ENCODE measurements at regions not wholly inside any gene's neighbourhood (a gene's known extent, or its start where the extent isn't known, plus 50 kb on each side); places are given as distances from the start of the nearest gene placed in this dataset.
"Not testable (repeated sequence)": the region's sequence is repeated elsewhere in the genome, so short reads cannot be mapped to it uniquely, and the experiment has no call there.

GRCh38 chr6:156688620-156688971 is 88.6 kb upstream of the ARID1B start:
- Histone ChIP-seq H3K4me1 (ENCODE audit: control insufficient read depth, insufficient read depth, low read length, unreplicated experiment) (peaks cover 8% of the 10 kb centered on the region), H3K79me2 (ENCODE audit: control insufficient read depth, insufficient read depth, low read length, unreplicated experiment) (no peaks in the 10 kb centered on the region), H3K27me3 (ENCODE audit: insufficient read depth, low read length) (no peaks in the 10 kb centered on the region), H3K36me3 (ENCODE audit: insufficient read depth, low read length) (no peaks in the 10 kb centered on the region), H3K4me3 (ENCODE audit: low read depth, low read length) (no peak overlapping the region; the same call in 1 of the 2 replicates), H2AFZ (ENCODE audit: low read length, unreplicated experiment) (no peak overlapping the region), H3K27ac (ENCODE audit: low read depth, low read length) (no peak overlapping the region)

- H3K27me3 ChIP-seq (ENCODE audit: insufficient read depth, low read length): no peaks in the 10 kb centered on the region
- H3K79me2 ChIP-seq (ENCODE audit: control insufficient read depth, insufficient read depth, low read length, unreplicated experiment): no peaks in the 10 kb centered on the region
- peak overlapping the region; percentile 53; the same call in 1 of the 2 replicates for H3K27ac ChIP-seq (ENCODE audit: low read depth, low read length)
- peak overlapping the region; percentile 92 for H3K4me3 ChIP-seq (ENCODE audit: low read depth, low read length)
- no peaks in the 10 kb centered on the region for H3K36me3 ChIP-seq (ENCODE audit: insufficient read depth, low read length)
- peaks cover 8% of the 10 kb centered on the region for H3K4me1 ChIP-seq (ENCODE audit: control insufficient read depth, insufficient read depth, low read length, unreplicated experiment)
- H2AFZ ChIP-seq (ENCODE audit: low read length, unreplicated experiment): peak overlapping the region; percentile 85
Observed at GRCh38 chr6:156687789-156688619, 89.2 kb upstream of the ARID1B start.

GRCh38 chr6:156686995-156687788 is 90.0 kb upstream of the ARID1B start:
- Histone ChIP-seq H3K27me3 (ENCODE audit: insufficient read depth, low read length) (0 out of 2 replicates have a peak, but pooled peaks cover 2% of the 10 kb centered on the region), H3K36me3 (ENCODE audit: insufficient read depth, low read length) (no peaks in the 10 kb centered on the region), H2AFZ (ENCODE audit: low read length, unreplicated experiment) (peak overlapping the region; percentile 98), H3K79me2 (ENCODE audit: control insufficient read depth, insufficient read depth, low read length, unreplicated experiment) (no peaks in the 10 kb centered on the region), H3K4me3 (ENCODE audit: low read depth, low read length) (peak overlapping the region; percentile 95), H3K27ac (ENCODE audit: low read depth, low read length) (peak overlapping the region; percentile 96), H3K4me1 (ENCODE audit: control insufficient read depth, insufficient read depth, low read length, unreplicated experiment) (peaks cover 8% of the 10 kb centered on the region)

GRCh38 chr6:156686301-156686994 is 90.7 kb upstream of the ARID1B start:
- Histone ChIP-seq H3K27me3 (ENCODE audit: insufficient read depth, low read length) (peaks cover 8% of the 10 kb centered on the region), H2AFZ (ENCODE audit: low read length, unreplicated experiment) (peak overlapping the region; percentile 98), H3K4me1 (ENCODE audit: control insufficient read depth, insufficient read depth, low read length, unreplicated experiment) (peaks cover 8% of the 10 kb centered on the region), H3K4me3 (ENCODE audit: low read depth, low read length) (peak overlapping the region; percentile 95), H3K36me3 (ENCODE audit: insufficient read depth, low read length) (no peaks in the 10 kb centered on the region), H3K79me2 (ENCODE audit: control insufficient read depth, insufficient read depth, low read length, unreplicated experiment) (no peaks in the 10 kb centered on the region), H3K27ac (ENCODE audit: low read depth, low read length) (peak overlapping the region; percentile 96)

- Histone ChIP-seq H3K79me2 (ENCODE audit: control insufficient read depth, insufficient read depth, low read length, unreplicated experiment) (no peaks in the 10 kb centered on the region), H3K4me3 (ENCODE audit: low read depth, low read length) (peak overlapping the region; percentile 95), H3K27me3 (ENCODE audit: insufficient read depth, low read length) (peaks cover 11% of the 10 kb centered on the region), H3K27ac (ENCODE audit: low read depth, low read length) (peak overlapping the region; percentile 96; the same call in 1 of the 2 replicates), H3K4me1 (ENCODE audit: control insufficient read depth, insufficient read depth, low read length, unreplicated experiment) (peaks cover 8% of the 10 kb centered on the region), H3K36me3 (ENCODE audit: insufficient read depth, low read length) (no peaks in the 10 kb centered on the region), H2AFZ (ENCODE audit: low read length, unreplicated experiment) (peak overlapping the region; percentile 98)
Observed at GRCh38 chr6:156685823-156686222, 91.4 kb upstream of the ARID1B start.

GRCh38 chr6:156683821-156684220 is 93.4 kb upstream of the ARID1B start:
- Histone ChIP-seq H2AFZ (ENCODE audit: low read length, unreplicated experiment) (no peak overlapping the region), H3K27ac (ENCODE audit: low read depth, low read length) (no peak overlapping the region), H3K79me2 (ENCODE audit: control insufficient read depth, insufficient read depth, low read length, unreplicated experiment) (no peaks in the 10 kb centered on the region), H3K27me3 (ENCODE audit: insufficient read depth, low read length) (peaks cover 24% of the 10 kb centered on the region), H3K4me1 (ENCODE audit: control insufficient read depth, insufficient read depth, low read length, unreplicated experiment) (peaks cover 8% of the 10 kb centered on the region), H3K4me3 (ENCODE audit: low read depth, low read length) (no peak overlapping the region), H3K36me3 (ENCODE audit: insufficient read depth, low read length) (no peaks in the 10 kb centered on the region)

- Histone ChIP-seq H3K79me2 (ENCODE audit: control insufficient read depth, insufficient read depth, low read length, unreplicated experiment) (no peaks in the 10 kb centered on the region), H3K27ac (ENCODE audit: low read depth, low read length) (no peak overlapping the region), H3K4me1 (ENCODE audit: control insufficient read depth, insufficient read depth, low read length, unreplicated experiment) (no peaks in the 10 kb centered on the region), H3K36me3 (ENCODE audit: insufficient read depth, low read length) (no peaks in the 10 kb centered on the region), H2AFZ (ENCODE audit: low read length, unreplicated experiment) (no peak overlapping the region), H3K4me3 (ENCODE audit: low read depth, low read length) (no peak overlapping the region), H3K27me3 (ENCODE audit: insufficient read depth, low read length) (peaks cover 34% of the 10 kb centered on the region)
Observed at GRCh38 chr6:156676721-156677120, 100.5 kb upstream of the ARID1B start.

- Histone ChIP-seq H3K27me3 (ENCODE audit: insufficient read depth, low read length) (peaks cover 19% of the 10 kb centered on the region; the same call in 1 of the 2 replicates), H3K36me3 (ENCODE audit: insufficient read depth, low read length) (no peaks in the 10 kb centered on the region), H3K4me3 (ENCODE audit: low read depth, low read length) (no peak overlapping the region), H3K27ac (ENCODE audit: low read depth, low read length) (no peak overlapping the region), H3K79me2 (ENCODE audit: control insufficient read depth, insufficient read depth, low read length, unreplicated experiment) (no peaks in the 10 kb centered on the region), H3K4me1 (ENCODE audit: control insufficient read depth, insufficient read depth, low read length, unreplicated experiment) (no peaks in the 10 kb centered on the region), H2AFZ (ENCODE audit: low read length, unreplicated experiment) (no peak overlapping the region)
Observed at GRCh38 chr6:156674197-156674596, 103.0 kb upstream of the ARID1B start.

- not testable (repeated sequence) for H2AFZ ChIP-seq (ENCODE audit: low read length, unreplicated experiment); H3K79me2 ChIP-seq (ENCODE audit: control insufficient read depth, insufficient read depth, low read length, unreplicated experiment)
Observed at GRCh38 chr6:156670097-156670496, 107.1 kb upstream of the ARID1B start.

GRCh38 chr6:156662025-156662445 is 115.1 kb upstream of the ARID1B start:
- Histone ChIP-seq H3K36me3 (ENCODE audit: insufficient read depth, low read length) (no peaks in the 10 kb centered on the region), H3K4me3 (ENCODE audit: low read depth, low read length) (no peak overlapping the region), H2AFZ (ENCODE audit: low read length, unreplicated experiment) (no peak overlapping the region), H3K27me3 (ENCODE audit: insufficient read depth, low read length) (peaks cover 4% of the 10 kb centered on the region; the same call in 1 of the 2 replicates), H3K27ac (ENCODE audit: low read depth, low read length) (no peak overlapping the region), H3K4me1 (ENCODE audit: control insufficient read depth, insufficient read depth, low read length, unreplicated experiment) (peaks cover 4% of the 10 kb centered on the region), H3K79me2 (ENCODE audit: control insufficient read depth, insufficient read depth, low read length, unreplicated experiment) (no peaks in the 10 kb centered on the region)

More at GRCh38 chr6:156670097-156670496, 107.1 kb upstream of the ARID1B start:
- not testable (repeated sequence) for H3K4me3 ChIP-seq (ENCODE audit: low read depth, low read length); H3K27ac ChIP-seq (ENCODE audit: low read depth, low read length); H3K36me3 ChIP-seq (ENCODE audit: insufficient read depth, low read length); H3K4me1 ChIP-seq (ENCODE audit: control insufficient read depth, insufficient read depth, low read length, unreplicated experiment)
- H3K27me3 ChIP-seq (ENCODE audit: insufficient read depth, low read length): peaks cover 14% of the 10 kb centered on the region; the same call in 1 of the 2 replicates
